Forelimb muscle (tissue), 1 donor: ENCODE measurements at regions not wholly inside any gene's neighbourhood (a gene's known extent, or its start where the extent isn't known, plus 50 kb on each side); places are given as distances from the start of the nearest gene placed in this dataset.
A peak's percentile ranks its signal among the peaks of the same experiment; 100 is the strongest.
"Not testable (repeated sequence)": the region's sequence is repeated elsewhere in the genome, so short reads cannot be mapped to it uniquely, and the experiment has no call there.

Experiments
- DNase-seq: peaks from one replicate; pipeline ENCODE4 v3.0.0-alpha.2; 2013; ENCODE audit warnings: low read depth

- DNase-seq, result no peak
These were observed 96.1 kb upstream of the GRIP1 start for GRCh38 chr12:66774929-66775328.

GRCh38 chr12:66775871-66776270, 97.0 kb upstream of the GRIP1 start:
- peak; percentile 64 for DNase-seq

GRCh38 chr12:66776974-66777373, 98.1 kb upstream of the GRIP1 start:
- no peak for DNase-seq

- no peak for DNase-seq
These were observed 100.6 kb upstream of the GRIP1 start for GRCh38 chr12:66779466-66779865.

- DNase-seq, result no peak
These were observed 107.8 kb upstream of the GRIP1 start for GRCh38 chr12:66786531-66787308.

GRCh38 chr12:66799551-66799950, 120.7 kb upstream of the GRIP1 start:
- DNase-seq, result no peak

GRCh38 chr12:66800046-66800445, 121.2 kb upstream of the GRIP1 start:
- DNase-seq, result no peak

GRCh38 chr12:66803930-66804329, 125.1 kb upstream of the GRIP1 start:
- DNase-seq, result no peak

GRCh38 chr12:66804563-66804974, 125.7 kb upstream of the GRIP1 start:
- DNase-seq, result no peak

GRCh38 chr12:66808606-66809005, 129.7 kb upstream of the GRIP1 start:
- no peak for DNase-seq

- DNase-seq, result no peak
These were observed 134.4 kb upstream of the GRIP1 start for GRCh38 chr12:66813137-66813892.

GRCh38 chr12:66819587-66819986, 140.7 kb upstream of the GRIP1 start:
- no peak for DNase-seq

- no peak for DNase-seq
These were observed 144.1 kb upstream of the GRIP1 start for GRCh38 chr12:66822961-66823360.

- no peak for DNase-seq
These were observed 145.1 kb upstream of the GRIP1 start for GRCh38 chr12:66823857-66824570.

- not testable (repeated sequence) for DNase-seq
These were observed 147.0 kb upstream of the GRIP1 start for GRCh38 chr12:66825921-66826320.

GRCh38 chr12:66829660-66830325, 150.9 kb upstream of the GRIP1 start:
- no peak for DNase-seq

- DNase-seq, result no peak
These were observed 152.6 kb upstream of the GRIP1 start for GRCh38 chr12:66831495-66831894.

- DNase-seq, result no peak
These were observed 154.1 kb upstream of the GRIP1 start for GRCh38 chr12:66832997-66833396.

GRCh38 chr12:66836623-66837310, 157.9 kb upstream of the GRIP1 start:
- DNase-seq, result no peak

- DNase-seq, result no peak
These were observed 158.4 kb upstream of the GRIP1 start for GRCh38 chr12:66837311-66837627.

GRCh38 chr12:66838366-66838765, 159.5 kb upstream of the GRIP1 start:
- no peak for DNase-seq

- DNase-seq, result no peak
These were observed 170.1 kb upstream of the GRIP1 start for GRCh38 chr12:66848967-66849366.
